ENCODE measurements at regions not wholly inside any gene's neighbourhood (a gene's known extent, or its start where the extent isn't known, plus 50 kb on each side); places are given as distances from the start of the nearest gene placed in this dataset.

DNA sequence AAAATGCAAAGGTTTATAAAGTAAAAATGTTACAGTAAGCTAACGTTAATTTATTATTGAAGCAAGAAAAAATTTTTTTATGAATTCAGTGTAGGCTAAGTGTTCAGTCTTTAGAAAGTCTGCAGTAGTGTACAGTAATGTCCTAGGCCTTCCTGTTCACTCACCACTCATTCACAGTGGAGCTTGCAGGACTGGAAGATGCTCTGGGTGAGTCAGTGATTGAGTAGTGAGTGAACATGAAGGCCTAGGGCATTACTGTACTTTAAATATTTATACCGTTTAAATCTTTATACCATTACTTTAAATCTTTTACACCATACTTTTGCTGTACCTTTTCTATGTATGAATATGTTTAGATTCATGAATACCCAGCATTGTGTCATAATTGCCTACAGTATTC lies 120.3 kb upstream of the SLC38A4 start:
- H2AFZ ChIP-seq (ENCODE audit: low read depth, low read length, severe bottlenecking) = no peak overlapping the region
- no peak overlapping the region for H3K9ac ChIP-seq (ENCODE audit: low read length)
- no peaks in the 10 kb centered on the region for H3K36me3 ChIP-seq (ENCODE audit: low read length)
- H3K4me3 ChIP-seq (ENCODE audit: insufficient read depth, low read length, poor library complexity, severe bottlenecking) = no peak overlapping the region
- no peak overlapping the region for H3K27ac ChIP-seq (ENCODE audit: low read depth, low read length)
- no peaks in the 10 kb centered on the region for H3K9me3 ChIP-seq (ENCODE audit: insufficient read depth, low read length)
- H3F3A ChIP-seq (ENCODE audit: insufficient read depth) = no peaks in the 10 kb centered on the region
- no peaks in the 10 kb centered on the region for H4K20me1 ChIP-seq (ENCODE audit: low read depth, low read length)
- no peak overlapping the region for H3K4me2 ChIP-seq (ENCODE audit: low read depth, low read length, poor library complexity, severe bottlenecking)
- no peaks in the 10 kb centered on the region for H3K79me2 ChIP-seq (ENCODE audit: insufficient read depth, low read length)
- TF ChIP-seq, protein P1, sequence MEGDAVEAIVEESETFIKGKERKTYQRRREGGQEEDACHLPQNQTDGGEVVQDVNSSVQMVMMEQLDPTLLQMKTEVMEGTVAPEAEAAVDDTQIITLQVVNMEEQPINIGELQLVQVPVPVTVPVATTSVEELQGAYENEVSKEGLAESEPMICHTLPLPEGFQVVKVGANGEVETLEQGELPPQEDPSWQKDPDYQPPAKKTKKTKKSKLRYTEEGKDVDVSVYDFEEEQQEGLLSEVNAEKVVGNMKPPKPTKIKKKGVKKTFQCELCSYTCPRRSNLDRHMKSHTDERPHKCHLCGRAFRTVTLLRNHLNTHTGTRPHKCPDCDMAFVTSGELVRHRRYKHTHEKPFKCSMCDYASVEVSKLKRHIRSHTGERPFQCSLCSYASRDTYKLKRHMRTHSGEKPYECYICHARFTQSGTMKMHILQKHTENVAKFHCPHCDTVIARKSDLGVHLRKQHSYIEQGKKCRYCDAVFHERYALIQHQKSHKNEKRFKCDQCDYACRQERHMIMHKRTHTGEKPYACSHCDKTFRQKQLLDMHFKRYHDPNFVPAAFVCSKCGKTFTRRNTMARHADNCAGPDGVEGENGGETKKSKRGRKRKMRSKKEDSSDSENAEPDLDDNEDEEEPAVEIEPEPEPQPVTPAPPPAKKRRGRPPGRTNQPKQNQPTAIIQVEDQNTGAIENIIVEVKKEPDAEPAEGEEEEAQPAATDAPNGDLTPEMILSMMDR (IDR thresholded peaks at IDR 0.05; ENCODE audit: insufficient read depth, low read length, poor library complexity, severe bottlenecking) = no peak
- no peak for TF ChIP-seq EZH2phosphoT487 (conservative IDR thresholded peaks at IDR 0.05; ENCODE audit: low read length)
- H3K27me3 ChIP-seq (ENCODE audit: low read length) = no peaks in the 10 kb centered on the region
- H3K9me2 ChIP-seq (replicated peaks; ENCODE audit: insufficient read depth, low read length) = no peaks in the 10 kb centered on the region

DNA sequence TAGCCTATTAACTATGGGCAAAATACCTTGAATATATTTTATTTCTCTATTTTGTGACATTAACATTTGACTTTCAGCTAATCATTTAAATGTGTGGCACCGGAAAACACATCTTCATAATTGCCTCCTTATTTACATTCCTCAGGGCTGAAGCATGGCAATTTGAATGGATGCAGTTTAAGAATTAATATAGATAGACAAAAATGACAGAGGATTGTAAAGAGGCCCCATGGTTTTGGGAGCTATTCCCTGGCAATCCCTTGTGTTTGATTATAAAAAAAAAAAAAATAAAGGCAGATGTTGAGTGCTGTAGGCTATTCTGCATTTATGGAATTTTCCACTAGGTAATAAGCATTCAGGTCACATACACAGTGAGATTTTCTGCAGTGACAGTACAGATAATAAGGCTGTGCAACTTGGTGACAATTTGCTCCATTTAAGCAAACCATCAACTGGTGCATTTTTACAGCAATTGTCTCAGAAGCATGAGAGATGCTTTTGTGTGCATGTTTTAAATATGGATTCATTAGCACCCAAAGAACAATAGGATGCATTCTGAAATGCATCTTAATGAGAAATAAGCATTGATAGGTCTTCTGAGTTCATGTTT lies 123.2 kb upstream of the SLC38A4 start:
- H4K20me1 ChIP-seq (ENCODE audit: low read depth, low read length) = no peaks in the 10 kb centered on the region
- H3K9me2 ChIP-seq (replicated peaks; ENCODE audit: insufficient read depth, low read length) = no peaks in the 10 kb centered on the region
- no peak overlapping the region for H2AFZ ChIP-seq (ENCODE audit: low read depth, low read length, severe bottlenecking)
- no peaks in the 10 kb centered on the region for H3F3A ChIP-seq (ENCODE audit: insufficient read depth)
- no peak overlapping the region for H3K4me3 ChIP-seq (ENCODE audit: insufficient read depth, low read length, poor library complexity, severe bottlenecking)
- H3K9ac ChIP-seq (ENCODE audit: low read length) = no peak overlapping the region
- H3K27me3 ChIP-seq (ENCODE audit: low read length) = no peaks in the 10 kb centered on the region
- TF ChIP-seq, protein P1 (IDR thresholded peaks at IDR 0.05; ENCODE audit: insufficient read depth, low read length, poor library complexity, severe bottlenecking) = no peak
- TF ChIP-seq EZH2phosphoT487 (conservative IDR thresholded peaks at IDR 0.05; ENCODE audit: low read length) = no peak
- H3K36me3 ChIP-seq (ENCODE audit: low read length) = no peaks in the 10 kb centered on the region
- no peak overlapping the region for H3K27ac ChIP-seq (ENCODE audit: low read depth, low read length)
- H3K9me3 ChIP-seq (ENCODE audit: insufficient read depth, low read length) = no peaks in the 10 kb centered on the region
- no peak overlapping the region for H3K4me2 ChIP-seq (ENCODE audit: low read depth, low read length, poor library complexity, severe bottlenecking)
- H3K79me2 ChIP-seq (ENCODE audit: insufficient read depth, low read length) = no peaks in the 10 kb centered on the region

DNA sequence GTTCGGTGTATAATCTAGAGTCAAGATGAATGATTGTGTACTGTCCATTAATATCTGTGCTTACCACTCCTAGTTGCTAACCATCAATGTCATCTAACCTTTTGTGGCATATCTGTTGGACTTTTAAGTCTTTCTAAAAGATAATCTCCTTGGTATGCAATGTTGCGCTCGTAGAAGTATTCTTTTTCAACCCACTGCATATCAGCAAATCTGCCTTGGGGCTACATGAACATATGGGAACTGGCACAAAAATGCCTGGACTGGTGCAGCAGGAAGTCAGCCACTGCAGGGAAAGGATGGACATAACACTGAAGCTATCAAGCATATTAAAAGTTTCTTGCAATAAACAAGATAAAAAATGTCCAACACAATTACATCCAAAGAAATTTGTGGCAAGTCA lies 124.3 kb upstream of the SLC38A4 start:
- H3K4me3 ChIP-seq (ENCODE audit: insufficient read depth, low read length, poor library complexity, severe bottlenecking) = no peak overlapping the region
- no peak overlapping the region for H3K4me2 ChIP-seq (ENCODE audit: low read depth, low read length, poor library complexity, severe bottlenecking)
- H3K9me2 ChIP-seq (replicated peaks; ENCODE audit: insufficient read depth, low read length) = no peaks in the 10 kb centered on the region
- no peaks in the 10 kb centered on the region for H3K27me3 ChIP-seq (ENCODE audit: low read length)
- H3F3A ChIP-seq (ENCODE audit: insufficient read depth) = no peaks in the 10 kb centered on the region
- no peaks in the 10 kb centered on the region for H4K20me1 ChIP-seq (ENCODE audit: low read depth, low read length)
- H3K79me2 ChIP-seq (ENCODE audit: insufficient read depth, low read length) = no peaks in the 10 kb centered on the region
- TF ChIP-seq, protein P1 (IDR thresholded peaks at IDR 0.05; ENCODE audit: insufficient read depth, low read length, poor library complexity, severe bottlenecking) = no peak
- TF ChIP-seq EZH2phosphoT487 (conservative IDR thresholded peaks at IDR 0.05; ENCODE audit: low read length) = no peak
- no peak overlapping the region for H3K27ac ChIP-seq (ENCODE audit: low read depth, low read length)
- H2AFZ ChIP-seq (ENCODE audit: low read depth, low read length, severe bottlenecking) = no peak overlapping the region
- H3K9ac ChIP-seq (ENCODE audit: low read length) = no peak overlapping the region
- no peaks in the 10 kb centered on the region for H3K9me3 ChIP-seq (ENCODE audit: insufficient read depth, low read length)
- H3K36me3 ChIP-seq (ENCODE audit: low read length) = no peaks in the 10 kb centered on the region

All from SU-DHL-6 (cell line).